PC-3 (cell line): ENCODE measurements at regions not wholly inside any gene's neighbourhood (a gene's known extent, or its start where the extent isn't known, plus 50 kb on each side); places are given as distances from the start of the nearest gene placed in this dataset.

Experiments used
- CTCF ChIP-seq: fragments of 300-600 bp; sonication (generic); conservative IDR thresholded peaks from 2 replicates; pipeline ENCODE4 v1.5.1; 2017; ENCODE audit warnings: antibody characterized with exemption, low read depth, mild to moderate bottlenecking, low read length
- EZH2 ChIP-seq: fragments of 300-600 bp; sonication (generic); IDR thresholded peaks from one replicate; pipeline ENCODE4 v1.6.1; 2017; ENCODE audit warnings: antibody characterized with exemption, mild to moderate bottlenecking, low read length; ENCODE audit not compliant: unreplicated experiment
- EZH2phosphoT487 ChIP-seq: fragments of 300-600 bp; sonication (generic); IDR thresholded peaks from 2 replicates; pipeline ENCODE4 v1.6.1; 2018; ENCODE audit warnings: mild to moderate bottlenecking, antibody characterized with exemption, low read length, borderline replicate concordance

GRCh38 chr20:10783707-10784553 is 110.1 kb upstream of the JAG1 start:
- TF ChIP-seq CTCF: no peak
- no peak for TF ChIP-seq EZH2
- TF ChIP-seq EZH2phosphoT487: no peak
